ENCODE measurements at regions not wholly inside any gene's neighbourhood (a gene's known extent, or its start where the extent isn't known, plus 50 kb on each side); places are given as distances from the start of the nearest gene placed in this dataset.

DNA sequence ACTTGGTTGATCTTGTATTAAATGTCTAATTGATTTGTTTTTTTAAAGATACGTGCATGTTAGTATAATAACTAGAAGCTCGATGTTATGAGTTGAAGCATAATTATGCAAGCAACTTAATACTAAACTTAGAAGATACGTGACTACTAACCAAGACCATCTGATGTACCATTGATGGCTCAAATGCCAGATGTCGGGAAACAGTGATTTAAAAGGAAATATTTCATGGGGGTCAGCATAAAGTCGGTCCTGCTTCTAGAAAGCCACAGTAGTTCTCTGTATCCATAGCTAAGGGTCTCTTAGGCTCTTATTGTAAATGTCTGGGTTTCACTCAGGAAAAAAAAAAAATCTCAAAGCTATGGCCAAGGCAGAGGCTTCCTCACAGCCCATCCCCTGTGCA, 61.2 kb upstream of the RBFOX1 start:
- TF ChIP-seq, protein P1, sequence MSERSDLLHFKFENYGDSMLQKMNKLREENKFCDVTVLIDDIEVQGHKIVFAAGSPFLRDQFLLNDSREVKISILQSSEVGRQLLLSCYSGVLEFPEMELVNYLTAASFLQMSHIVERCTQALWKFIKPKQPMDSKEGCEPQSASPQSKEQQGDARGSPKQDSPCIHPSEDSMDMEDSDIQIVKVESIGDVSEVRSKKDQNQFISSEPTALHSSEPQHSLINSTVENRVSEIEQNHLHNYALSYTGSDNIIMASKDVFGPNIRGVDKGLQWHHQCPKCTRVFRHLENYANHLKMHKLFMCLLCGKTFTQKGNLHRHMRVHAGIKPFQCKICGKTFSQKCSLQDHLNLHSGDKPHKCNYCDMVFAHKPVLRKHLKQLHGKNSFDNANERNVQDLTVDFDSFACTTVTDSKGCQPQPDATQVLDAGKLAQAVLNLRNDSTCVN (tag by site-specific recombination; optimal IDR thresholded peaks at IDR 0.05), result no peak
- TF ChIP-seq SP2 (tag by site-specific recombination; IDR thresholded peaks at IDR 0.05) (no peak), GFI1B (tag by site-specific recombination; IDR thresholded peaks at IDR 0.05) (no peak), KLF9 (tag by site-specific recombination; IDR thresholded peaks at IDR 0.05; ENCODE audit: low read depth) (no peak), ZSCAN16 (tag by site-specific recombination; IDR thresholded peaks at IDR 0.05) (no peak), ZNF23 (tag by site-specific recombination; IDR thresholded peaks at IDR 0.05; ENCODE audit: borderline replicate concordance) (no peak), ZNF140 (tag by site-specific recombination; IDR thresholded peaks at IDR 0.05) (no peak), HOXC10 (CRISPR knock-in tag; IDR thresholded peaks at IDR 0.05) (no peak), ZBTB7A (tag by site-specific recombination; IDR thresholded peaks at IDR 0.05; ENCODE audit: low read depth) (no peak), ZNF585B (tag by site-specific recombination; IDR thresholded peaks at IDR 0.05) (no peak), ZNF354C (tag by site-specific recombination; IDR thresholded peaks at IDR 0.05; ENCODE audit: borderline replicate concordance, low read depth) (no peak)
- TF ChIP-seq, protein P2, sequence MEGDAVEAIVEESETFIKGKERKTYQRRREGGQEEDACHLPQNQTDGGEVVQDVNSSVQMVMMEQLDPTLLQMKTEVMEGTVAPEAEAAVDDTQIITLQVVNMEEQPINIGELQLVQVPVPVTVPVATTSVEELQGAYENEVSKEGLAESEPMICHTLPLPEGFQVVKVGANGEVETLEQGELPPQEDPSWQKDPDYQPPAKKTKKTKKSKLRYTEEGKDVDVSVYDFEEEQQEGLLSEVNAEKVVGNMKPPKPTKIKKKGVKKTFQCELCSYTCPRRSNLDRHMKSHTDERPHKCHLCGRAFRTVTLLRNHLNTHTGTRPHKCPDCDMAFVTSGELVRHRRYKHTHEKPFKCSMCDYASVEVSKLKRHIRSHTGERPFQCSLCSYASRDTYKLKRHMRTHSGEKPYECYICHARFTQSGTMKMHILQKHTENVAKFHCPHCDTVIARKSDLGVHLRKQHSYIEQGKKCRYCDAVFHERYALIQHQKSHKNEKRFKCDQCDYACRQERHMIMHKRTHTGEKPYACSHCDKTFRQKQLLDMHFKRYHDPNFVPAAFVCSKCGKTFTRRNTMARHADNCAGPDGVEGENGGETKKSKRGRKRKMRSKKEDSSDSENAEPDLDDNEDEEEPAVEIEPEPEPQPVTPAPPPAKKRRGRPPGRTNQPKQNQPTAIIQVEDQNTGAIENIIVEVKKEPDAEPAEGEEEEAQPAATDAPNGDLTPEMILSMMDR (tag by site-specific recombination; IDR thresholded peaks at IDR 0.05), result no peak
- TF ChIP-seq, protein P3, sequence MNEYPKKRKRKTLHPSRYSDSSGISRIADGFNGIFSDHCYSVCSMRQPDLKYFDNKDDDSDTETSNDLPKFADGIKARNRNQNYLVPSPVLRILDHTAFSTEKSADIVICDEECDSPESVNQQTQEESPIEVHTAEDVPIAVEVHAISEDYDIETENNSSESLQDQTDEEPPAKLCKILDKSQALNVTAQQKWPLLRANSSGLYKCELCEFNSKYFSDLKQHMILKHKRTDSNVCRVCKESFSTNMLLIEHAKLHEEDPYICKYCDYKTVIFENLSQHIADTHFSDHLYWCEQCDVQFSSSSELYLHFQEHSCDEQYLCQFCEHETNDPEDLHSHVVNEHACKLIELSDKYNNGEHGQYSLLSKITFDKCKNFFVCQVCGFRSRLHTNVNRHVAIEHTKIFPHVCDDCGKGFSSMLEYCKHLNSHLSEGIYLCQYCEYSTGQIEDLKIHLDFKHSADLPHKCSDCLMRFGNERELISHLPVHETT (tag by site-specific recombination; IDR thresholded peaks at IDR 0.05), result no peak
- TF ChIP-seq, protein P4, sequence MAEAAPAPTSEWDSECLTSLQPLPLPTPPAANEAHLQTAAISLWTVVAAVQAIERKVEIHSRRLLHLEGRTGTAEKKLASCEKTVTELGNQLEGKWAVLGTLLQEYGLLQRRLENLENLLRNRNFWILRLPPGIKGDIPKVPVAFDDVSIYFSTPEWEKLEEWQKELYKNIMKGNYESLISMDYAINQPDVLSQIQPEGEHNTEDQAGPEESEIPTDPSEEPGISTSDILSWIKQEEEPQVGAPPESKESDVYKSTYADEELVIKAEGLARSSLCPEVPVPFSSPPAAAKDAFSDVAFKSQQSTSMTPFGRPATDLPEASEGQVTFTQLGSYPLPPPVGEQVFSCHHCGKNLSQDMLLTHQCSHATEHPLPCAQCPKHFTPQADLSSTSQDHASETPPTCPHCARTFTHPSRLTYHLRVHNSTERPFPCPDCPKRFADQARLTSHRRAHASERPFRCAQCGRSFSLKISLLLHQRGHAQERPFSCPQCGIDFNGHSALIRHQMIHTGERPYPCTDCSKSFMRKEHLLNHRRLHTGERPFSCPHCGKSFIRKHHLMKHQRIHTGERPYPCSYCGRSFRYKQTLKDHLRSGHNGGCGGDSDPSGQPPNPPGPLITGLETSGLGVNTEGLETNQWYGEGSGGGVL (tag by site-specific recombination; IDR thresholded peaks at IDR 0.05), result no peak

Data from HEK293 (cell line).